Lung microvascular endothelial cell (primary cell): ENCODE measurements at regions not wholly inside any gene's neighbourhood (a gene's known extent, or its start where the extent isn't known, plus 50 kb on each side); places are given as distances from the start of the nearest gene placed in this dataset.

Experiments
- DNase-seq, 2 donors: peaks; one replicate each; pipeline versions ENCODE4 v3.0.0 to v3.0.0-alpha.2; 2010; ENCODE audit warnings: low read depth in 2 of 2

DNA sequence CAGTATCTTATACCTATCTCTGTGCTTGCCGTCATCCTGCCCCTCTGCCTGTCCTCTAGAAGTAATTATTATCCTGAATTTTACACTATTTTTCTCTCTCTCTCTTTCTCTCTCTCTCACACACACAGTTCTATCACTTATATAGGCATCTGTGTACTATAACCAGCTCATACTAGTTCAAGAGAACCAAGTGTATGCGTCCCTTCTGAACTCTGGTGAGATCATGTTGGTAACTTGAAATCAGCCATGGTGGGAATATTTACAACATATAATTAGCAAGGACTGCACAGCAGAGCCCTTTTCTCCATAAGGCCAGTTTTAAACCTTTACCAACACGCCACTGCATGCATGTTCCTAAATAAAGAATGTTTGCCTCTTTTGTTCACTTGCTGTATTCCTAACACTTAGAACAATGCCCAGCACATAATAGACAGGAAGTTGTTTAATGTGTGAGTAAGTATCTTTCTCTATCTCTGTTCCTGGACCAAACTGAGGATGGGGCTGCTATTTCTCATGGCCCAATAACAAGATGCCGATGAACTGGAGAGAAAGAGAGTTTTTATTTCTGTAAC is 51.1 kb upstream of the IL21 start:
- peak; percentile 1 to 65 for DNase-seq

DNA sequence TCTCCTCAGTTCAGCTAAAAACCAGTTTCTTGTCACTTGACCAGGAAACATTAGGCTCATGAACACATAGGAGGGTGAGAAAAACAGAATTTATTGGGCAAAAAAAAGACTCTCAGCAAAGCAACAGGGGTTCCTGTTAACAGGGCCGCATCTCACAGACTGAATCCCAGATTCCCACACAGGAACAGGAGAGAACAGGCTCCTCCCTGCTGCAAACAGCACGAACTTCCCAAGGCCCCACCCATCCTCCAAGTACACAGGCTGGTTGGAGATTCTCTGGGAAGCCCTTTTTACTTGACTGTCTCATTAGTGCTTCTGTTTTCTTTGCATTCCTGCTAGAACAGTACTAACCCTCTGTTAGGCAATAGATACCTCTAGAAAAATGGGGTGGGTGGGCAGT is 52.4 kb upstream of the IL21 start:
- peak in 1 of 2 donors; percentile 29 for DNase-seq

DNA sequence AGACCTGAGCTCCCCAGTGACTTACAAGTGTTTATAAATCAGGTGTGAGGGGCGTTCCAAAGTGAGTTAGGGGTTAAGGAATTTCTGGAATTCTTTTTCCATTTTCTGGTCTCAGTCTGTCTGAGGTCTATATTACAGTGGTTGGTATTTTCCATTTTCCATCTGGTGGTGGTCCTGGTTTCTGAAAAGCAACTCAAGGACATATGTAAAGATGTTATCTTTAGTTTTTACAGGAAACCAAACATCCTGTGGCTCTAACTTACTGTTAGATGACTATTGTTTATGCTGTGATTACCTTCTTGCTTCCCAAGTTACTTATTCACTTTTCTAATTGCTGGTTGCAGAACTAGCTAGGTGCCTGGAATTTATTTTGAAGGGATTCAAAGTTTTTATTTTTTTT is 53.5 kb upstream of the IL21 start:
- DNase-seq: peak in 1 of 2 donors; percentile 50

DNA sequence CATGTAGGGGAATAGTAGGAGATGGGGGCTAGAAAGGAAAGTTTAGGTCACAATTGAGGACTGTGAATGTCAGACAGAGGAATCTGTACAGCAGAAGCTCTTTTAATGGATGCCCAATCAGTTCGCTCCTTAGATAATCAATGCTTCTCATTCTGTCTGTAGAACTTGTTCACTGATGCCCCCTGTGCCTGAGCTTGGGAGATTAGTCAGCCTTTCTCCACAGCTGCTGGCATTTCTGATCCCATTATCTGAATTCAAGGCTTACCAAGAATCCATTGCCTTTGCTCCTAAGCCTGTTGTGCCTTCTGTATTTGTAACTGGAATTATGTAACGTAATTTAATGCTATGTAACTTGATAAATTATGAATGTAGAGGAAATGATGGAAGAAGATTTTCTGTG is 53.2 kb upstream of the BBS12 start:
- DNase-seq: no peak

GRCh38 chr4:122679946-122680345 is 52.6 kb upstream of the BBS12 start:
- no peak for DNase-seq

- DNase-seq: no peak
Measured at GRCh38 chr4:122681568-122681967, 50.9 kb upstream of the BBS12 start.
